DMS53 treated with DMSO at 0.1 percent for 48 hours (cell line): ENCODE measurements at regions not wholly inside any gene's neighbourhood (a gene's known extent, or its start where the extent isn't known, plus 50 kb on each side); places are given as distances from the start of the nearest gene placed in this dataset.

Source experiments
- DNase-seq: peaks from one replicate; lab custom pipeline; 2025; ENCODE audit not compliant: unreplicated experiment; lab: John Stamatoyannopoulos, UW

- no peak for DNase-seq
These were observed 140.5 kb downstream of the IRX2 start for GRCh38 chr5:2610986-2611385.

GRCh38 chr5:2608391-2608790 lies 143.1 kb downstream of the IRX2 start:
- DNase-seq = no peak

- DNase-seq = no peak
These were observed 143.9 kb downstream of the IRX2 start for GRCh38 chr5:2607598-2607997.

GRCh38 chr5:2603272-2603575 lies 148.3 kb downstream of the IRX2 start:
- no peak for DNase-seq

- no peak for DNase-seq
These were observed 148.8 kb downstream of the IRX2 start for GRCh38 chr5:2602451-2603271.

- DNase-seq = no peak
These were observed 153.0 kb downstream of the IRX2 start for GRCh38 chr5:2598503-2598902.

GRCh38 chr5:2594701-2595100 lies 156.8 kb downstream of the IRX2 start:
- no peak for DNase-seq

- no peak for DNase-seq
These were observed 158.7 kb downstream of the IRX2 start for GRCh38 chr5:2592766-2593165.

- no peak for DNase-seq
These were observed 159.6 kb downstream of the IRX2 start for GRCh38 chr5:2591777-2592453.

- DNase-seq = no peak
These were observed 162.5 kb downstream of the IRX2 start for GRCh38 chr5:2588850-2589501.

- no peak for DNase-seq
These were observed 164.1 kb downstream of the IRX2 start for GRCh38 chr5:2587189-2588031.

GRCh38 chr5:2586016-2586715 lies 165.3 kb downstream of the IRX2 start:
- DNase-seq = no peak

GRCh38 chr5:2584579-2585269 lies 166.8 kb downstream of the IRX2 start:
- no peak for DNase-seq

- DNase-seq = no peak
These were observed 169.0 kb downstream of the IRX2 start for GRCh38 chr5:2582507-2582906.

GRCh38 chr5:2582106-2582505 lies 169.4 kb downstream of the IRX2 start:
- no peak for DNase-seq

GRCh38 chr5:2581418-2581817 lies 170.1 kb downstream of the IRX2 start:
- DNase-seq = no peak

GRCh38 chr5:2579126-2579525 lies 172.4 kb downstream of the IRX2 start:
- no peak for DNase-seq

- no peak for DNase-seq
These were observed 174.0 kb downstream of the IRX2 start for GRCh38 chr5:2577312-2578036.

GRCh38 chr5:2576823-2577222 lies 174.7 kb downstream of the IRX2 start:
- no peak for DNase-seq
